GM13976 (cell line): ENCODE measurements at regions not wholly inside any gene's neighbourhood (a gene's known extent, or its start where the extent isn't known, plus 50 kb on each side); places are given as distances from the start of the nearest gene placed in this dataset.
"Not testable (repeated sequence)": the region's sequence is repeated elsewhere in the genome, so short reads cannot be mapped to it uniquely, and the experiment has no call there.

Source experiments
- DNase-seq: peaks from one replicate; pipeline ENCODE4 v3.0.0; 2012; ENCODE audit warnings: low spot score
- in situ Hi-C: fragments of 300-500 bp; cut with MboI; formaldehyde crosslinking; loops from one replicate; pipeline ENCODE4 v1.12.0; 2022; ENCODE audit warnings: low sequenced_read_pairs, mixed read lengths, inconsistent platforms; ENCODE audit not compliant: unreplicated experiment
- TF ChIP-seq, protein P1 (sequence below): IDR thresholded peaks from 2 replicates; pipeline ENCODE4 v1.5.1; 2012; ENCODE audit warnings: borderline replicate concordance, mild to moderate bottlenecking; ENCODE audit not compliant: insufficient read depth; ENCODE audit errors: extremely low read depth, missing control alignments, control extremely low read depth

DNA sequence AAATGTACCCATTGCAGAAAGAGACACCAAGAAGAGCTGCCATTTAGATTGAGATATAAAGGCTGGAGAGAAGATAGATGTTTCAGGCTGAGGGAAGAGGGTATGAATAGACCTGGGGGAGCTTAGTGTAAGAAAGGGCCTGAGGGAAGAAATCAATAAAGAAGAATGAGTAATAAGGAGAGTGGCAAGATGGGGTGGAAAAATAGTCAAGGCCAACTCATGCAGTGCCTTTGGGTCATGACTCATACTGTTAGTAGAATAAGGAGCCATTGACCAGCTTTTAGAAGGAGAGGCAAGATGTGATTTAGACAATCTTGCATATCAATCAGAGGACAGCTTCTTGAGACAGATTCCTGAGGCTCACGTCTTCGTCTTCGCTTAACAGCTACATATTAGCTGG is 287.5 kb downstream of the DUSP6 start:
- no peak for DNase-seq
- in situ Hi-C loops, result no loop called here
- TF ChIP-seq, protein P1, sequence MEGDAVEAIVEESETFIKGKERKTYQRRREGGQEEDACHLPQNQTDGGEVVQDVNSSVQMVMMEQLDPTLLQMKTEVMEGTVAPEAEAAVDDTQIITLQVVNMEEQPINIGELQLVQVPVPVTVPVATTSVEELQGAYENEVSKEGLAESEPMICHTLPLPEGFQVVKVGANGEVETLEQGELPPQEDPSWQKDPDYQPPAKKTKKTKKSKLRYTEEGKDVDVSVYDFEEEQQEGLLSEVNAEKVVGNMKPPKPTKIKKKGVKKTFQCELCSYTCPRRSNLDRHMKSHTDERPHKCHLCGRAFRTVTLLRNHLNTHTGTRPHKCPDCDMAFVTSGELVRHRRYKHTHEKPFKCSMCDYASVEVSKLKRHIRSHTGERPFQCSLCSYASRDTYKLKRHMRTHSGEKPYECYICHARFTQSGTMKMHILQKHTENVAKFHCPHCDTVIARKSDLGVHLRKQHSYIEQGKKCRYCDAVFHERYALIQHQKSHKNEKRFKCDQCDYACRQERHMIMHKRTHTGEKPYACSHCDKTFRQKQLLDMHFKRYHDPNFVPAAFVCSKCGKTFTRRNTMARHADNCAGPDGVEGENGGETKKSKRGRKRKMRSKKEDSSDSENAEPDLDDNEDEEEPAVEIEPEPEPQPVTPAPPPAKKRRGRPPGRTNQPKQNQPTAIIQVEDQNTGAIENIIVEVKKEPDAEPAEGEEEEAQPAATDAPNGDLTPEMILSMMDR, result no peak

DNA sequence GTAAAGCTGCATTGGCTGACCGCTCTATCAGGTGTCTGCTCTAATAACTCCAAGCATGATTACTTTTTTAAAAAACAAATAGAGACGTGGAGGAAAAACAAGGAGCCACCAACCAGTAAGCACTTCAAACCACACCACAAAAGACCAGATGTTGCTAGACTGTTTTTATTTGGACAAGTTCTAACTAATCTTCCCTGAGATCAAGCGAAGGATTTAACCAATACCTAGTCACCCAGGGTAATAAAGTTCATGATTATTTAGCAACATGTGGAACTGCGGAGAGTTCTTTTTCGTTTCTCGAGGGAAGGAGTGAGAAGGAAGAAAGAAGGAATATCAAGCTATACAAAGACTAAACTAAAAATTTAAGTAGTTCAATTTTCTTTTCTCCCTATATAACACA is 288.1 kb downstream of the DUSP6 start:
- no peak for DNase-seq
- in situ Hi-C loops, result no loop called here
- TF ChIP-seq, protein P1, result no peak

DNA sequence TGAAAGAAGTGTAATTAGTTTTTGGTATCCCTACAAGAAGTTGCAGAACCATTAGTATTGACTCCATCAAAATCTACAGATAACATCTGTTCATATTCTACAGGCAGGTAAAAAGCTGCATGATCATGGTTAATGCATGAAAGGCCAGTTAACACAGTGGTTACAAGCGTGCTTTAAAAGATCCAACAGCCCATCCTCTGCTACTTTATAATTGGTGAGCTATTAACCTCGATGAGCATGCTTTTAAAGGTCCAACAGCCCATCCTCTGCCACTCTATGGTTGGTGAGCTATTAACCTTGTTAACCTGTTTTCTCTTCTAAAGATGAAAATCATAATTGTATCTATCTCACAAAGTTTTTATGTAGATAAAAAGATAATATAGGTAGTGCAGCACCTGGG is 289.3 kb downstream of the DUSP6 start:
- in situ Hi-C loops, result no loop called here

DNA sequence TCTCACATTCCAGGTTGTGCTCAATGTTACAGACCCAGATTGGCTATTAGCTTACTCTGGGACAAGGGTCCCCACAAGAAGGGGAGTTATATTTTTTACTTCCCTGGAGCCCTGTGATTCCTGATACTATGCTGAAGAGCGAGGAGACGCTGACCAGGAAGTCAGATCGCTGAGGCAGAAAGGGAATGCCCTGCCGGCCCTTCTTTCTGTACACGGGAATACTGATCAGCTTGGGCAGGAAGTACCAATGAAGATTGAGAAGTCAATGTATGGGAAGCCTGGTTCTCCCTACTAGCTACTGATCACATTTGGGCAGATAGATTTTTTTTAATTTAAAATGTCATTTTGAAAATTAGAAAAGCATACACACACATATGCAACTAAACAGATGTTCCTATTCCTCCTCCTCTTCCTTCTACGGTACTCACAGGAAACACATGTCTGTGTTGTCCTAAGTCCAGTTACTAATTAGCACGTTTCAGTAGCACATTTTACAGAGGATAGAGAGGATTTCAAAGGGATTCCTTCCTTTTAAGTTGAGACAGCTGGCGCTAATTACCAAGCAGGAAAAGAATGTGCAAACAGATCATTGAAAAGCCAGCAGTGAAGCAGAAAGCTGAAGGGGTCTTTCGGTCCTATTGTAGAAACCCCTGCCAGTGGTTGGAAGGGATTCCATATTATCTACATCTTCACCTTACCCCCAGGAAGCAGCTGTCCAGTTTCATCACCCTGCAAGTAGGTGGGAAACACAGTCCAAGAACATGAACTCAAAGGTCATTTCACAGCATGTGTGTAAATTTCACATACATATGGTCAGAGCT is 292.4 kb downstream of the DUSP6 start:
- TF ChIP-seq, protein P1, result no peak
- DNase-seq, result no peak
- in situ Hi-C loops, result no loop called here

More for the DNA sequence above, 289.3 kb downstream of the DUSP6 start:
- TF ChIP-seq, protein P1, result no peak
- no peak for DNase-seq

DNA sequence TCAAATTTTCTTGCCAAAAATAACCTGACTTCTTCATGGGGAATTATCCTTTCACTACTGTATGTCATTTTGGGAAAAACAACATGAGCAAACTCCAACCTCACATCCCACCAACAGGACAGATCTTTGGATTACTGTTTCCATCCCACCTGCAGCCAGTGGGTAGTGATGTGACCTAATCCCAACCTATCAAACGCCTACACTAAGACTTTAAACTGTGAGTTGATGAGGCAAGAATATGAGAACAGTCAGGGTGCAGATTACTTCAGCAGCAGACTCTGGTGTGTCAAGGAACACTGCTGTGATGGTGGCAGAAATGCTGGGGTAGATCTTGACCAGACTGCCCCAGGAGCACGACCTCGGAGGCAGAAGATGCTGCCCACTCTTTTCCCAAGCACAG is 293.2 kb downstream of the DUSP6 start:
- DNase-seq, result no peak
- TF ChIP-seq, protein P1, result no peak
- in situ Hi-C loops, result no loop called here

DNA sequence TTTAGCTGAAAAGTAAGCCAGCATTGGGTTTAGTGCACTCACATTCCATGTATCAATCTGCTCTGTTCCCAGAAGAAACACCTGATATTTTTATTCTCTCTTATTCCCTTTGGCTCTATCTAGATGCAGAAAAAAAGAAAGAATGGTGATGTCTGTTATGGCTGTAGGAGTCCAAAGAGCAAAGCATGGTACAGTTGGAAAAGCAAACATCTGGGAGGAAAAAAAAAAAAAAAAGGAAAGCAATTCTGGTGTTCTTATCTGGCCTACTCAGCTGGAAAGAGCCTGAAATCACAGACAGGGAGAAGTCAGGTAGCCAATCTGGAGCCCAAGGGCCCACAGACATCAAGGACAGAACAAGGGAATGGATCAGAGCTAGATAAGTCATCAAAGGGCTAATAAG is 293.9 kb downstream of the DUSP6 start:
- in situ Hi-C loops, result no loop called here
- TF ChIP-seq, protein P1, result no peak
- no peak for DNase-seq

DNA sequence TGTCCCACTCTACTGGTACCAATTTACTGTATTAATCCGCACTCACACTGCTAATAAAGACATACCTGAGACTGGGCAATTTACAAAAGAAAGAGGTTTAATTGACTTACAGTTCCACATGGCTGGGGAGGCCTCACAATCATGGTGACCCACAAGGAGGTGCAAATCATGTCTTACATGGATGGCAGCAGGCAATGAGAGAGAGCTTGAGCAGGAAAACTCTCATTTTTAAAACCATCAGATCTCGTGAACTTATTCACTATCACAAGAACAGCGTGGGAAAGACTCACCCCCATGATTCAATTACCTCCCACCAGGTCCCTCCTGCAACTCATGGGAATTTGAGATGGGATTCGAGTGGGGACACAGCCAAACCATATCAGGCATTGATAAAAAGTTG is 298.5 kb downstream of the DUSP6 start:
- in situ Hi-C loops, result not testable (repeated sequence)

More for the DNA sequence above, 298.5 kb downstream of the DUSP6 start:
- DNase-seq, result not testable (repeated sequence)
